GM03348 (cell line): ENCODE measurements at regions not wholly inside any gene's neighbourhood (a gene's known extent, or its start where the extent isn't known, plus 50 kb on each side); places are given as distances from the start of the nearest gene placed in this dataset.

Experiments used
- DNase-seq: peaks from one replicate; pipeline ENCODE4 v3.0.0; 2012; ENCODE audit warnings: low spot score

- DNase-seq, result no peak
Observed at GRCh38 chr4:152235718-152236117, 300.2 kb downstream of the FBXW7 start.

- DNase-seq, result no peak
Observed at GRCh38 chr4:152234571-152234970, 301.3 kb downstream of the FBXW7 start.

DNA sequence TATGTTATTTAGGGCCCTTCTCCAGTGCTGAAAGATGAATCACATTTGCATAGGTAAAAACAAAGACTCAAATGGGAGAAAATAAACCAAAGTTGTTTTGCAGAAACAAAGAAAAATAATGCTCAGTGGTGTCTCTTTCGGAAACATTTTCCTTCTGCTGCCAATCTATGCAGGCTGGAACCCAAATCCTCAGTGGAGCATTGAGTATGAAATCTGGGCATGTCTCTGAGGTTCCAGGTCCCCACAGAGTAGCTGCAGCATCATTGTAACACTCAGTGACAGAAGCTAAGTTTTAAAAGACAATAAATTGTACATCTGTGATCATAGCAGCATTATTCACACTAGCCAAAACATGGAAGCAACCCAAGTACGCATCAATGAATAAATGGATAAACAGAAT lies 303.6 kb downstream of the FBXW7 start:
- no peak for DNase-seq

- DNase-seq, result no peak
Observed at GRCh38 chr4:152229782-152230289, 306.1 kb downstream of the FBXW7 start.

- DNase-seq, result no peak
Observed at GRCh38 chr4:152225680-152226079, 310.2 kb downstream of the FBXW7 start.

- DNase-seq, result no peak
Observed at GRCh38 chr4:152224721-152225420, 311.0 kb downstream of the FBXW7 start.

- DNase-seq, result no peak
Observed at GRCh38 chr4:152224223-152224622, 311.7 kb downstream of the FBXW7 start.

DNA sequence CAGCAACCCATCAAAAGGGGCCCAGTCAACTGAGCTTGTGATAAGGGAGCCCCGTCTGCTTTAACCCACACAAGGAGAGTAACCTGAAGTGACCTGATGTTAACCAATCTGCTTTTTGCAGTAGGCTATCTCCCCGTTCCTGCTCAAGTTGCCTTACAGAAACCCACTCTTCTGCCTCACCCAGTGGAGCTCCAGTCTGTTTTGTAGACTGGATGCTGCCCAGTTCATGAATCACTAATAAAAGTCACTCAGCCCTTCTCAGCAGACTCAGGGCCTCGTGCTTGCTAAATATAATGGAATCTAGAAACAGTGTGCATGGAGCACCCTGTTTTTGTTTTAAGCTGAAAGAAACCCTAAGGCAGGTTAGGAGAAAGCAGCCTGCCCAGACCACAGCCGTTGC lies 312.3 kb downstream of the FBXW7 start:
- DNase-seq, result no peak

DNA sequence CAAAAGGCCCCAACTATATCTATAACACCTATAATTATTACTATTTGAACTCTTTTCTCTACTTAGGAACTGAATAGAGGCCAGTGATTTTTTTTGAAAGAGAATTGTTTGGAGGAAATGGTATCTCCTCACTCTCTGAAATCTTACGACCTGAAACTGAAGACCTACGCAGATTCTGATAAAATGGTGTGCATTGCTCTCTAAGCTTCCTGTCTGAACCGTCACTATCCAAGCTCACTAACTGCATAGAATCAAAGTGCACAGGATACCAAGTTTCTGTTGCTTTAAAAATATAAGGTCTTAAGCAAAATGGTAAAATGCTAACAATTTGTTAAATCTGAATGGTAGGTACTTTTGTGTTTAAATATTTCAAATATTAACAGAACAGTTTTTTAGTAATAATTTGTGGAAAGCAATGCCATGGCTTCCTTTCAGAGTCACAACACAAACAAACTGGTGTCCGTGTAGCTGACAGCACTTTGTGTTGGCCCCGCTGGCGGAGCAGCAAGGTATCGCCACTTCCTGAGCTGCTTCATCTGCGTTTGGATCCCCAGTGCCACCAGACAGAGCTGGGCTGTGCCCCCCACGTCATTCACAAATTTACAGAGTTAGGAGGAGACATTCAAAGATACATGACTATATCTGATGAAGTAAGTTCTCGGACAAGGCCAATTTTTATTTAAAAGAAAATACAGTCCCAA lies 313.9 kb downstream of the FBXW7 start:
- DNase-seq, result no peak

GRCh38 chr4:152220201-152220666 lies 315.7 kb downstream of the FBXW7 start:
- DNase-seq, result peak; percentile 43

GRCh38 chr4:152218576-152218975 lies 317.3 kb downstream of the FBXW7 start:
- DNase-seq, result no peak

GRCh38 chr4:152217896-152218295 lies 318.0 kb downstream of the FBXW7 start:
- no peak for DNase-seq

GRCh38 chr4:152211936-152212653 lies 323.8 kb downstream of the FBXW7 start:
- no peak for DNase-seq

DNA sequence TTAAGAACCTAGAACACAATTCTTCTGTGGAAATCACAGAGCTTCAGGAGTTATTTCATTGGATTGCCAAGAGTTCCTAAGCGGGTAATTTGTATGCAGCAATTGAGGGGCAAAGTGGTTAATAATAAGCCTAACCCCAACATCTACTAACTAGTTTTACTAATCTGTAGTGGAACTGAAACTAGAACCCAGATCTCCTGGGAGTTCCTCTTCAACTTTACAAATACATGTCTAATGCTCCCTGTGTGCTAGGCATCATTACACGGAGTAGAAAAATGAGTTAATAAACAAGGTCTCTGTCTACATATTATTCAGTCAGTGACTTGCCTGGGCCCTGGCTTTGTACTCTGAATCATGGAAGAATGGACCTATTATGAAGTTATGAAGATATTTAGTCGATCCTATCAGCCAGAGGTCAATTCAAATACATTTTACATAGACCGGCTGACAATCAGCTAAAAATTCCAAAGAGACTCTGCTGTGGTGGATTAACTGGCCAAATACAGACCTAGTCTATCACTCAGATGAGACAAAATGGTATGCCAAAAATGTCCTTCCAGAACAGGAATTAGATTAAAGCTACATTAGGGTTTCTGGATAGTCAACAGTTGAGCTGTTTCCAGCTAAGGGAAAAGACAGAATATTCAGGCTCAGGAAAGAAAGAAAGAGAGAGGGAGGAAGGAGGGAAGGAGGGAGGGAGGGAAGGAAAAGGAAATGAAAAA lies 326.0 kb downstream of the FBXW7 start:
- no peak for DNase-seq

GRCh38 chr4:152207378-152207720 lies 328.5 kb downstream of the FBXW7 start:
- no peak for DNase-seq

- DNase-seq, result no peak
Observed at GRCh38 chr4:152206646-152207377, 329.1 kb downstream of the FBXW7 start.

- DNase-seq, result no peak
Observed at GRCh38 chr4:152206185-152206584, 329.7 kb downstream of the FBXW7 start.

DNA sequence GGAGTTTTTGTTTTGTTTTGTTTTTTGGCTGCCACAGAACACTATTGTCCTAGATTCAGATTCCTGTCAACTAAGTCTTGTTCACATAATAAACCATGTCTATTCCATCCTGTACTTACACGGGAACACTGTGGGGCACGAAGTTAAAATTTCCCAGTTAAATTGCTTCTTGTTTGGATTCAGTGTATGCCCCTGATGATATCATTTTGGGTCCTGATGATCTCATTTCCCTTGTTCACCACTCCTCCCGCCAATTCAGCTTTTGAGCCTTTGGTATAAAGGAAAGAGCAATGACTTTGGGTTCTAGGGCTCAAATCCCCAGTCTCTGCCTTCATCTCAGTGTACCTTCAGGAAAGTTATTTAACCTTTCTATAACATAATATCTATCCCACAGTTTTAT lies 333.5 kb downstream of the FBXW7 start:
- no peak for DNase-seq

DNA sequence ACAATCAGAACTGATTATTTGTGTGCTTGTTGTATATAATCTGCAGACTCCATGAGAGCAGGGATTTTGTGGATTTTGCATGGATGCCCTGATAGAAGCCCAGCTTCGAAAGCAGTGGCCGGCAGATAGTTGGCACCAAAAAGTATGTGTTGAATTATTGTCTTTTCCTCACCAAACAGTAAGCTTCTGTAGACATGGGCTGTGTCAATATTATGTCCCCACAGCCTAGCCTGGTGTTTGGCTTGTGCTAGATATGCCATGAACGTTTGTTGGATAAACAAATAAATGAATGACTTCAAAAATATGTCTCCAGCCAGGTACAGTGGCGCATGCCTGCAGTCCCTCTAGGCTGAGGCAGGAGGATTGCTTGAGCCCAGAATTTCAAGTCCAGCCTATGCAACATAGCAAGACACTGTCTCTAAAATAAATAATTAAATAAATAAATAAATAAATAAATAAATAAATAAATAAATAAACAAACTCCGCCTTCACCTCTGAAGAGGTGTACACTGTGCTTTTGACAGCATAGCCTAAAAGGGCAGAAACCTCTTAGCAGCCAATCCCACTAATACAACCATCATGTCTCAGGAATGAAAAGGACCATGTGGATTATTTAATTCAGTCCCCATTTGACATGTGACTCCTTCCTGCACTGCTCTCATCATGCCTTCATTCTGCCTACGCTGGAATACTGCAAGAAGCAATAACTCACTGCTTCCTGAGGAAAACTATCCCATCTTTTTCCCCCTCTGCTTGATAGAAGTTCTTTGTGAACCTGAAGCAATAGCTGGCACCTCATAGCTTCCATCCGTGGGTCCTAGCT lies 335.2 kb downstream of the FBXW7 start:
- no peak for DNase-seq

DNA sequence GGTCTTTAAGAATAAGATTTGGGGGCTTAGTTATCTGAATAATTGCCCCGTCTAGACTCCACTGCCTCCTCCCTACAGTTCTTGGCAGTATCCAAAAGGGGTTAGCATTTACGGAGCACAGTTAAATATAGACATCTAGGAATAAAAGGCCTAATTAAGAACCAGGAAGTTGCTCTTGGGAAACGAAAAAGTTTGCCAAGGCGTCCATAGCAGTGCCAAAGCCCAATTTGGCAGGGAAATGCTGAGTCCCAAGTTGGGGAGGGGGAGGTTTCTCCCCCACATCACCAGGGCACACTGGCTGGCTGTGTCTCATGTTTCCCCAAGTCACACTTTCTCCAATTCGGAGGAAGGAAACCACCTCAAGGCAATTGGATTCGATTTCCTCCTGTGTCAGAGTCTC lies 338.7 kb downstream of the FBXW7 start:
- no peak for DNase-seq

- DNase-seq, result no peak
Observed at GRCh38 chr4:152195888-152196287, 340.0 kb downstream of the FBXW7 start.
